ENCODE measurements at regions not wholly inside any gene's neighbourhood (a gene's known extent, or its start where the extent isn't known, plus 50 kb on each side); places are given as distances from the start of the nearest gene placed in this dataset.
A peak's percentile ranks its signal among the peaks of the same experiment; 100 is the strongest.
"Not testable (repeated sequence)": the region's sequence is repeated elsewhere in the genome, so short reads cannot be mapped to it uniquely, and the experiment has no call there.

GRCh38 chr17:59494757-59495368 lies 70.5 kb upstream of the DHX40 start:
- no peak for DNase-seq (ENCODE audit: low spot score)

- DNase-seq (ENCODE audit: low spot score) = no peak
These were observed 69.2 kb upstream of the DHX40 start for GRCh38 chr17:59496178-59496577.

GRCh38 chr17:59498530-59499307 lies 66.7 kb upstream of the DHX40 start:
- no peak for DNase-seq (ENCODE audit: low spot score)

GRCh38 chr17:59500086-59500655 lies 65.2 kb upstream of the DHX40 start:
- not testable (repeated sequence) for DNase-seq (ENCODE audit: low spot score)

- DNase-seq (ENCODE audit: low spot score) = no peak
These were observed 63.7 kb upstream of the DHX40 start for GRCh38 chr17:59501690-59502089.

- DNase-seq (ENCODE audit: low spot score) = no peak
These were observed 62.6 kb upstream of the DHX40 start for GRCh38 chr17:59502800-59503199.

GRCh38 chr17:59503500-59503899 lies 61.9 kb upstream of the DHX40 start:
- DNase-seq (ENCODE audit: low spot score) = no peak

GRCh38 chr17:59504821-59505220 lies 60.6 kb upstream of the DHX40 start:
- no peak for DNase-seq (ENCODE audit: low spot score)

- peak; percentile 15 for DNase-seq (ENCODE audit: low spot score)
These were observed 59.7 kb upstream of the DHX40 start for GRCh38 chr17:59505610-59506276.

GRCh38 chr17:59506894-59507726 lies 58.3 kb upstream of the DHX40 start:
- peak; percentile 51 for DNase-seq (ENCODE audit: low spot score)

GRCh38 chr17:59508999-59509625 lies 56.3 kb upstream of the DHX40 start:
- no peak for DNase-seq (ENCODE audit: low spot score)

- no peak for DNase-seq (ENCODE audit: low spot score)
These were observed 54.8 kb upstream of the DHX40 start for GRCh38 chr17:59510611-59511010.

GRCh38 chr17:59511726-59512125 lies 53.7 kb upstream of the DHX40 start:
- no peak for DNase-seq (ENCODE audit: low spot score)

GRCh38 chr17:59512844-59513385 lies 52.5 kb upstream of the DHX40 start:
- no peak for DNase-seq (ENCODE audit: low spot score)

GRCh38 chr17:59513934-59514841 lies 51.2 kb upstream of the DHX40 start:
- peak; percentile 16 for DNase-seq (ENCODE audit: low spot score)
